NCI-H345 treated with DMSO at 0.1 percent for 48 hours (cell line): ENCODE measurements at regions not wholly inside any gene's neighbourhood (a gene's known extent, or its start where the extent isn't known, plus 50 kb on each side); places are given as distances from the start of the nearest gene placed in this dataset.

Source experiments
- DNase-seq: peaks from one replicate; lab custom pipeline; 2025; ENCODE audit not compliant: unreplicated experiment; lab: John Stamatoyannopoulos, UW

GRCh38 chr22:48275412-48275811, 1513.0 kb downstream of the TBC1D22A start:
- DNase-seq, result no peak

GRCh38 chr22:48270731-48271130, 1508.3 kb downstream of the TBC1D22A start:
- DNase-seq, result no peak

DNA sequence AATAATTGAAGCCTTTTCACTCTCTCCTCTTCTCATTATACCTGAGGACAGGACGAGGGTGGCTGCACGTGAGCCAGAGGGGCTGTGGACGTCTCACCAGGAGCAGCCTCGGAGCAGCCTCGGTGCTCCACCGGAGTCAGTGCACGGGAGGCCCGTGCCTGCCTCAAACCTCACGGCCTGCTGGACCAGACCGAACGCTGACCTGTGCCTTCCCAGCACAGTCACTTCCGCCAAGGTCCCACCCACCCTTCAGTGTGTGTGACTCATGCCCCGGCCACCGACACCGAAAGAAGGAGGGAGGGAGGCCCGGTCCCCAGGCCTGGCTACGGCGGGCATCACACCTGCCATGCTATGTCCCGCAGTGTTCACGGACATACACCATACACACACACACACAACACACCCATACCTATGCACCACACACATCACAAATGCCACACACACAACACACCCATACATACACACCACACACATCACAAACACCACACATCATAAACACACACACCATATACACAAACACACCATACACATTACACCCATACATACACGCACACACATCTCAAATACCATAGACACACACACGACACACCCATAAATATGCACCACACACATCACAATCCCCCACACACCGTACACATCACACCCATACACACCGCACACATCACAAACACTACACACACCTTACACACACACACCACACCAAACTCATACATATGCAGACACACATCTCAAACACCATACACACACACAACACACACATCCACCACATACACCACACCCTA, 1506.5 kb downstream of the TBC1D22A start:
- no peak for DNase-seq

DNA sequence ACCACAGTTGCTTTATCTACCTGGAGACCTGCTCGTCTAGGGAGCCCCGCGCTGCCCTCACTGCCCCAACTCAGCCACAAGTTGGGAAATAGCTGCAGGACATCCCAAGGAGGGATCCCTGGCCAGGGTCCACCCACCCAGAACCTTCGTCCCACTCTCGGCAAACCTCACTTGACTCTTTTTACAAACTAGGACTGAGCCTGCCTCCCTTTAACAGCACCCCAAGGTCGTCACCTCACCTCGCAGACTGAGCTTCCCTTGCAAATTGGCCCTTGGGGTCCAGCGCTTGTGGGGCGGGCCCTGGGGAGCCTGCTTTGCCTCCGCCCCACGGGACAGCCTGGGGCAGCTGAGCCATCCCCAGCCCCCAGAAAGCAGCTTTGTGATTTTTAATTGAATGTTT, 1505.8 kb downstream of the TBC1D22A start:
- DNase-seq, result no peak

- DNase-seq, result no peak
These were observed 1505.2 kb downstream of the TBC1D22A start for GRCh38 chr22:48267681-48268080.

DNA sequence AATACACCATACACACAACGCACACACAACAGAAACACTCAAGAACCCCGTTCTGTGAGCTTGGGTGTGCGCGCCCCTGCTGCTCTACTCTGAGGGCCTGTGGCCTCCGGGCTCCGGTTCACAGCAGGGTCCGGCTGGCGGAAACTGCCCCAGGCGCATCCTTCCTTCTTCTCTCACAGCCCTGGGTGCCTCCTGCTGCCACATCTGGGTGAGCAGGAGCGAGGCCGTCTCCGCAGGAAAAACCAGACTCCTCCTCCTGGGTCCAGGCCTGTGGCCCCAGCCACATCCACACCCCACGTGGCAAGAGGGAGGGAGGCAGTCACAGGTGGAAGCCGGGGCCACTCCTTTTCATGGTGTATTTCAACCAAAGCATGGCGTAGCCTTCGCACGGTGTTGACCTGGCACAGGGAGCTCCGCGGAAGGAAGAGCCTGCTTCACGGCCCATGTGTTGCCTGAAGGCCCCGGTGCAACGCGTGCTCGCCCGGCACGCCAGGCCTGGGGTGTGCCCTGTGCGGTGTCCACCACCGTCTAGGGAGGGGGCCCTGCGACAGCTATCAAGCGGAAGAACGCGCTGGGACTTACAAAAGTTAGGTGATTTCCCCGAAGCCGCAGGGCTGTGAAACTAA, 1502.7 kb downstream of the TBC1D22A start:
- no peak for DNase-seq

- no peak for DNase-seq
These were observed 1502.1 kb downstream of the TBC1D22A start for GRCh38 chr22:48264586-48264985.

- DNase-seq, result no peak
These were observed 1501.4 kb downstream of the TBC1D22A start for GRCh38 chr22:48263791-48264351.

- DNase-seq, result no peak
These were observed 1500.9 kb downstream of the TBC1D22A start for GRCh38 chr22:48263431-48263765.

- DNase-seq, result no peak
These were observed 1500.4 kb downstream of the TBC1D22A start for GRCh38 chr22:48262596-48263430.

GRCh38 chr22:48261706-48262105, 1499.3 kb downstream of the TBC1D22A start:
- no peak for DNase-seq

- no peak for DNase-seq
These were observed 1498.7 kb downstream of the TBC1D22A start for GRCh38 chr22:48261048-48261621.

GRCh38 chr22:48259991-48260670, 1497.7 kb downstream of the TBC1D22A start:
- no peak for DNase-seq

DNA sequence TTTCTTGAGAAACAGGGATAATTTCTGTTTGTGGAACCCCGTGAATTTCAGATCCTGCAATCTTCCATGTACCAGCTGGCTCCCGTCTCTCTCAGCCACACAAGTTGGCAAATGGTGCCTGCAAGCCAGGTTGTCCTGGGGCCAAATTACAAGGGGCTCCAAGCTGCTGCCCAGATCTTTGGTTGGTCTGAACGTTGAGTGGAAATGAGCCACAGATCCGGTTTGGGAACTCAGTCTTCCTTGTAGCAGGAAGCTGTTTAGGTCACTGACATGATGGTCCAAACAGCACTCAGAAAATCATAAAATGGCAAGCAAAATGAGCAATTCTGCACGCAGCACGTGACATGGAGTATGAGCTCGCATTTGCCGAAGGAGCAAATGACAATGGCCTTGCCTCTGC, 1496.4 kb downstream of the TBC1D22A start:
- no peak for DNase-seq

DNA sequence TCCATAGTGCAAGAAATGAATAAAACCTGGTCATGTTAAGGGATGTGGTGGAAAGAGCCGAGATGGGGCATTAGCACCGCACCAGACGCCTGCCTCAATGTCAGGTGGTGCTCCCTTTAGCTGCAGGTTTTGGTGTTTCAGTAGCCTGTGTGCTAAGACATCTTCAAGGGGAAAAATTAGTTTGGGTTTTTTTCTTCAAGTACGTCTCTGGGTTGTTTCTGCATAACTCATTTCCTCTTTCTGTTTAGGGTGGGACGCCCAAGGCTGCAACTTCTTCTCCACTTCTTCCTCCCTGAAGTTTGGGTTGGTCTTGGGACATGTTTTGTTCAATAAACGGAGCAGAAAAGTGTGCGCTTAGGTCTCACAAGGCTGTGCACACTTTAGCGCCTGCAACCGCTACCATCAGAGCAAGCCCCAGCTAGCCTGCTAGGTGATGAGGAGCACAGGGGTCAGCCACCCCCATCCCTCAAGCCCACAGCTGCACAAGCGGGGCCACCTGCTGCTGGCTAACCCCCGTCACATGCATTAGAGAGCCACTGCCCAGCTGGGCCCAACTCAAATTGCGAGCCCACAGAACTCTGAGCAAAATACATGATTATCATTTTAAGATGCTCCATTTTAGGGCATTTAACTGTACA, 1495.7 kb downstream of the TBC1D22A start:
- no peak for DNase-seq

GRCh38 chr22:48257685-48258055, 1495.2 kb downstream of the TBC1D22A start:
- DNase-seq, result no peak

- no peak for DNase-seq
These were observed 1494.6 kb downstream of the TBC1D22A start for GRCh38 chr22:48256776-48257684.

DNA sequence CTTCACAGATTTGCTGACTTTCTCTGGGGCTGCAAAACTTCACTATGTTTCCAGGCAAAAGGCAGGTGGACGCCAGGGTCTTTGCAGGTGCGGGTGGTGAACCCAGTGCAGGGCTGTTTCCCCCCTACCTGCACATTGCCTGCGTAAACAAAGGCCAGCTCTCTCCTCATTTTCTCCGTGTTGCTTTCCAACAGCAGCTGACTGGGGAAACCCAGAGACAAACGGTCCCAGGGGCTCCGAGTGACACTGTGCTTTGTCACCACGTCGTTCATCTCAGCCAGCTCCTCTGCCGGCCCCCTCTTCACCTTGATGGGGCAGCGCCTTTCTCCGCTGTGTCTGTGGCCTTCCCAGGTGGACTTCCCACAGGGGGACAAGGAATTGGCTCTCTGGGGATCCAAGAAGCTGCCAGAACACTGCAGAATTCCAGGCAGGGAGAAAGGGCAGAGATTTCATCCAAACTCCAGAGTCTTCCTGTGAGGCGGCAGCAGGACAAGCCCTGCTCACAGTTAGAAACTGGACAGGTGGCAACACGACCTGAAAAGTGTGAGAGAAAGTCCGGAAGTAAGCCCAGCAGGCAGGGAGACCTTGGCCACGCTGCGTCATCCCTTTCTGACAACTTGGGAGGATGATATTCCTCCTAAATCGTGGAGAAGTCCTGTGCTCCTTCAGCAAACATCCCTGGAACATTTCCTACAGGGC, 1493.7 kb downstream of the TBC1D22A start:
- DNase-seq, result no peak
